Lower leg skin (tissue), 4 donors: ENCODE measurements at regions not wholly inside any gene's neighbourhood (a gene's known extent, or its start where the extent isn't known, plus 50 kb on each side); places are given as distances from the start of the nearest gene placed in this dataset.

Experiments used
- DNase-seq, 2 donors: peaks; one replicate each; pipeline ENCODE4 v3.0.0-alpha.2; 2019; ENCODE audit warnings: low spot score in 2 of 2
- H3K4me3 ChIP-seq: fragments of 200-600 bp; sonication (generic); 2 replicates; pipeline ENCODE4 v1.5.1; 2017; ENCODE audit warnings: mild to moderate bottlenecking, low read depth; ENCODE audit not compliant: poor library complexity, severe bottlenecking
- POLR2A ChIP-seq, 2 donors: fragments of 450-650 bp; IDR thresholded peaks; one replicate each; pipeline ENCODE4 v1.6.1; 2016 to 2017; ENCODE audit warnings: antibody characterized with exemption in 2 of 2, mild to moderate bottlenecking in 1 of 2, moderate library complexity in 1 of 2
- WGBS, 2 donors: methylation state at CpG; one replicate each; pipeline ENCODE4 v1.1.5; 2018; 5-methylcytosine and 5-hydroxymethylcytosine counted together
- intact Hi-C: fragments of 100-400 bp; cut with DNase I; formaldehyde crosslinking; loops from one replicate; pipeline ENCODE4 v1.15.0; 2023; ENCODE audit warnings: low total_unique reads
- TF ChIP-seq, protein P1 (sequence below), 3 donors: fragments of 450-650 bp; IDR thresholded peaks; one replicate each; pipeline ENCODE4 v1.5.1; 2016; ENCODE audit warnings: antibody characterized with exemption in 3 of 3, mild to moderate bottlenecking in 3 of 3, moderate library complexity in 2 of 3

- no peak overlapping the region for H3K4me3 ChIP-seq
- DNase-seq, result no peak
- TF ChIP-seq POLR2A (IDR thresholded peaks at IDR 0.05), result no peak
- intact Hi-C loops, result no loop called here
- WGBS, 2 donors, result 86 to 92% methylated on average over 3 of the region's 3 CpGs
These were observed 232.3 kb downstream of the TLE3 start for GRCh38 chr15:69865369-69865768.

GRCh38 chr15:69868756-69869155 lies 229.0 kb downstream of the TLE3 start:
- H3K4me3 ChIP-seq, result no peak overlapping the region
- DNase-seq, result no peak
- 84 to 89% methylated on average over 3 of the region's 3 CpGs for WGBS, 2 donors
- TF ChIP-seq POLR2A (IDR thresholded peaks at IDR 0.05), result no peak
- TF ChIP-seq, protein P1, sequence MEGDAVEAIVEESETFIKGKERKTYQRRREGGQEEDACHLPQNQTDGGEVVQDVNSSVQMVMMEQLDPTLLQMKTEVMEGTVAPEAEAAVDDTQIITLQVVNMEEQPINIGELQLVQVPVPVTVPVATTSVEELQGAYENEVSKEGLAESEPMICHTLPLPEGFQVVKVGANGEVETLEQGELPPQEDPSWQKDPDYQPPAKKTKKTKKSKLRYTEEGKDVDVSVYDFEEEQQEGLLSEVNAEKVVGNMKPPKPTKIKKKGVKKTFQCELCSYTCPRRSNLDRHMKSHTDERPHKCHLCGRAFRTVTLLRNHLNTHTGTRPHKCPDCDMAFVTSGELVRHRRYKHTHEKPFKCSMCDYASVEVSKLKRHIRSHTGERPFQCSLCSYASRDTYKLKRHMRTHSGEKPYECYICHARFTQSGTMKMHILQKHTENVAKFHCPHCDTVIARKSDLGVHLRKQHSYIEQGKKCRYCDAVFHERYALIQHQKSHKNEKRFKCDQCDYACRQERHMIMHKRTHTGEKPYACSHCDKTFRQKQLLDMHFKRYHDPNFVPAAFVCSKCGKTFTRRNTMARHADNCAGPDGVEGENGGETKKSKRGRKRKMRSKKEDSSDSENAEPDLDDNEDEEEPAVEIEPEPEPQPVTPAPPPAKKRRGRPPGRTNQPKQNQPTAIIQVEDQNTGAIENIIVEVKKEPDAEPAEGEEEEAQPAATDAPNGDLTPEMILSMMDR (IDR thresholded peaks at IDR 0.05), result no peak
- intact Hi-C loops, result no loop called here

GRCh38 chr15:69869291-69869690 lies 228.4 kb downstream of the TLE3 start:
- intact Hi-C loops, result no loop called here
- H3K4me3 ChIP-seq, result no peak overlapping the region
- 38 to 45% methylated on average over 2 of the region's 2 CpGs for WGBS, 2 donors
- DNase-seq, result no peak
- no peak for TF ChIP-seq POLR2A (IDR thresholded peaks at IDR 0.05)
- TF ChIP-seq, protein P1 (IDR thresholded peaks at IDR 0.05), result no peak

- TF ChIP-seq POLR2A (IDR thresholded peaks at IDR 0.05), result no peak
- TF ChIP-seq, protein P1 (IDR thresholded peaks at IDR 0.05), result no peak
- DNase-seq, result no peak
- intact Hi-C loops, result no loop called here
- 83 to 85% methylated on average over 9 of the region's 9 CpGs for WGBS, 2 donors
- H3K4me3 ChIP-seq, result no peak overlapping the region
These were observed 227.7 kb downstream of the TLE3 start for GRCh38 chr15:69869881-69870505.

DNA sequence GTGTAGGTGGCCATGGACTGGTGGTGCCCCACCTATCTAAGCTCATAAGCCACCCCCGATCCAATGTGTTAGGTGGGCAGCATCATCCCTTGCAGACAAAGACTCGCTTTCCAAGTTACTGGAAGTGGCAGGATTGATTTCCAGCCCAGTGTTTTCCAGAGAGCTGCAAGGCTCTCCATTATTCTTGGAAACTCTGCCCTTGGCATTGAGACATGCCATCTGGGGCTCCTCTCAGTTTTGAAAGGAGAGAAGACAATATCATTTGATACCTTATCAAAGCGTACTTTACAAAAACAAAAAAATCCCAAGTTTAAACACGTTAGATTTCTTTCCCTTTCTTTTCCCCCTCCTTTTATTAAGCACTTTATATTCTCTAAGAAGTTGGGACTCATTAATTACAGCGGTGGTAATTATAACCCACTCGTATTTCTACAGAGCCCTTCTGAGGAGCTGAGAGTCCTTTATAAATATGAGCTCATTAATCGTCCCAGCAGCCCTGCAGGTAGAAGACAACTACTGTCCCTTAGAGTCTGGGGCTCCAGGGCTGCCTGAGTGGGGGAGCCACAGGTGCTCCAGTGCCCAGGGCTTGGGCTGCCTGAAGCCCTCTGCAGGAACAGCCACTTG lies 226.1 kb downstream of the TLE3 start:
- intact Hi-C loops, result no loop called here
- no peak for TF ChIP-seq POLR2A (IDR thresholded peaks at IDR 0.05)
- TF ChIP-seq, protein P1 (IDR thresholded peaks at IDR 0.05), result no peak
- 70 to 73% methylated on average over 7 of the region's 7 CpGs for WGBS, 2 donors
- no peak overlapping the region for H3K4me3 ChIP-seq
- no peak for DNase-seq

DNA sequence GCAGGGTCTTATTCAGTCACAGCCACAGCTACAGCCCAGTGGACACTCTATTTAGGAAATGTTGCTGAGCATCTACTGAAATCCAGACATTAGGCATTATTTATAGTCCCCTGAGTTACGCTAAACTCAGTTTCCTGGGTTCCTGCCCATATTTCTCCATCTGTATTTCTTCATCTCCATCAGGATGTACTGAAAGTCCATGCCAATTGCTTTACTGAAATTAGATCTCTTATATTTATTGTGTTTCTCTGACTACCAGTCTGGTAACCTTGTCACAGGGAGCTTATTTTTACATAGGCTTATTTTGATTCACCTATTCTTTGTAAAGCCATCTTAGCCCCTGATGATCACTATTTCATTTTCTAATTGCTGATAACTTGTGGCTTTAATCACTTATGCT lies 223.9 kb downstream of the TLE3 start:
- no peak overlapping the region for H3K4me3 ChIP-seq
- 71 to 75% methylated on average over 1 of the region's 1 CpG for WGBS, 2 donors
- no peak for TF ChIP-seq POLR2A (IDR thresholded peaks at IDR 0.05)
- TF ChIP-seq, protein P1 (IDR thresholded peaks at IDR 0.05), result no peak
- intact Hi-C loops, result no loop called here
- no peak for DNase-seq
